Skeletal muscle tissue (tissue), 3 donors: ENCODE measurements at regions not wholly inside any gene's neighbourhood (a gene's known extent, or its start where the extent isn't known, plus 50 kb on each side); places are given as distances from the start of the nearest gene placed in this dataset.
"Not testable (repeated sequence)": the region's sequence is repeated elsewhere in the genome, so short reads cannot be mapped to it uniquely, and the experiment has no call there.

Source experiments
- H3K27ac ChIP-seq: one replicate; pipeline ENCODE4 v1.7.0; 2013; ENCODE audit warnings: mild to moderate bottlenecking, low read depth, low read length, inconsistent platforms
- H3K27me3 ChIP-seq, 3 donors: one replicate each; pipeline ENCODE4 v1.7.0; 2013; ENCODE audit warnings: low read length in 3 of 3; ENCODE audit not compliant: control insufficient read depth in 3 of 3, insufficient read depth in 3 of 3
- H3K36me3 ChIP-seq, 3 donors: one replicate each; pipeline ENCODE4 v1.7.0; 2013; ENCODE audit warnings: low read length in 3 of 3; ENCODE audit not compliant: control insufficient read depth in 3 of 3, insufficient read depth in 3 of 3
- H3K4me1 ChIP-seq, 3 donors: one replicate each; pipeline ENCODE4 v1.7.0; 2013; ENCODE audit warnings: low read length in 3 of 3, mild to moderate bottlenecking in 3 of 3; ENCODE audit not compliant: control insufficient read depth in 3 of 3, insufficient read depth in 3 of 3
- H3K4me3 ChIP-seq, 3 donors: one replicate each; pipeline ENCODE4 v1.7.0; 2013; ENCODE audit warnings: low read length in 3 of 3
- H3K9ac ChIP-seq, 3 donors: one replicate each; pipeline ENCODE4 v1.7.0; 2013; ENCODE audit warnings: low read length in 3 of 3, mild to moderate bottlenecking in 3 of 3, moderate library complexity in 2 of 3, low read depth in 1 of 3
- H3K9me3 ChIP-seq, 3 donors: one replicate each; pipeline ENCODE4 v1.7.0; 2013; ENCODE audit warnings: low read length in 3 of 3; ENCODE audit not compliant: control insufficient read depth in 3 of 3
- donor health status: Osteomylitis.

GRCh38 chr14:104264495-104265265, 126.3 kb downstream of the KIF26A start:
- no peak overlapping the region for H3K27ac ChIP-seq
- no peaks in the 10 kb centered on the region for H3K4me1 ChIP-seq
- no peak overlapping the region for H3K4me3 ChIP-seq
- no peak overlapping the region for H3K9ac ChIP-seq
- H3K27me3 ChIP-seq = peaks cover 0 to 11% (median 5%) of the 10 kb centered on the region in 3 donors
- peaks cover 0 to 2% (median 0%) of the 10 kb centered on the region in 3 donors for H3K9me3 ChIP-seq
- H3K36me3 ChIP-seq = no peaks in the 10 kb centered on the region

- H3K9me3 ChIP-seq = peaks cover 0 to 2% (median 0%) of the 10 kb centered on the region in 3 donors
- H3K9ac ChIP-seq = no peak overlapping the region
- no peaks in the 10 kb centered on the region for H3K4me1 ChIP-seq
- no peak overlapping the region for H3K27ac ChIP-seq
- H3K4me3 ChIP-seq = no peak overlapping the region
- peaks cover 0 to 11% (median 5%) of the 10 kb centered on the region in 3 donors for H3K27me3 ChIP-seq
- no peaks in the 10 kb centered on the region for H3K36me3 ChIP-seq
These were observed 127.7 kb downstream of the KIF26A start for GRCh38 chr14:104265918-104266630.

- Histone ChIP-seq H3K9me3 (peaks cover 0 to 1% (median 0%) of the 10 kb centered on the region in 3 donors), H3K4me3 (no peak overlapping the region), H3K9ac (no peak overlapping the region), H3K27me3 (peaks cover 0 to 11% (median 5%) of the 10 kb centered on the region in 3 donors), H3K4me1 (no peaks in the 10 kb centered on the region), H3K27ac (no peak overlapping the region), H3K36me3 (no peaks in the 10 kb centered on the region)
These were observed 128.5 kb downstream of the KIF26A start for GRCh38 chr14:104266631-104267575.

- no peaks in the 10 kb centered on the region for H3K36me3 ChIP-seq
- H3K4me1 ChIP-seq = no peaks in the 10 kb centered on the region
- peaks cover 0 to 7% (median 0%) of the 10 kb centered on the region in 3 donors for H3K27me3 ChIP-seq
- H3K4me3 ChIP-seq = no peak overlapping the region
- no peak overlapping the region for H3K9ac ChIP-seq
- H3K27ac ChIP-seq = no peak overlapping the region
- H3K9me3 ChIP-seq = no peaks in the 10 kb centered on the region
These were observed 129.5 kb downstream of the KIF26A start for GRCh38 chr14:104267895-104268294.

- Histone ChIP-seq H3K27ac (no peak overlapping the region), H3K9me3 (no peaks in the 10 kb centered on the region), H3K4me3 (no peak overlapping the region), H3K36me3 (no peaks in the 10 kb centered on the region), H3K9ac (no peak overlapping the region), H3K4me1 (no peaks in the 10 kb centered on the region), H3K27me3 (peaks cover 0 to 5% (median 0%) of the 10 kb centered on the region in 3 donors)
These were observed 129.9 kb downstream of the KIF26A start for GRCh38 chr14:104268295-104268694.

- Histone ChIP-seq H3K27me3 (peaks cover 0 to 5% (median 0%) of the 10 kb centered on the region in 3 donors), H3K4me1 (no peaks in the 10 kb centered on the region), H3K36me3 (no peaks in the 10 kb centered on the region), H3K4me3 (no peak overlapping the region), H3K9ac (no peak overlapping the region), H3K27ac (no peak overlapping the region), H3K9me3 (no peaks in the 10 kb centered on the region)
These were observed 130.5 kb downstream of the KIF26A start for GRCh38 chr14:104268725-104269436.

- not testable (repeated sequence) for H3K27ac ChIP-seq, H3K9me3 ChIP-seq
These were observed 131.3 kb downstream of the KIF26A start for GRCh38 chr14:104269511-104270241.

GRCh38 chr14:104271391-104271790, 133.0 kb downstream of the KIF26A start:
- Histone ChIP-seq H3K36me3 (no peaks in the 10 kb centered on the region), H3K27ac (no peak overlapping the region), H3K4me3 (no peak overlapping the region), H3K9ac (no peak overlapping the region), H3K27me3 (peaks cover 0 to 9% (median 6%) of the 10 kb centered on the region in 3 donors), H3K4me1 (peaks cover 0 to 3% (median 0%) of the 10 kb centered on the region in 3 donors), H3K9me3 (no peaks in the 10 kb centered on the region)

More at GRCh38 chr14:104269511-104270241, 131.3 kb downstream of the KIF26A start:
- H3K36me3 ChIP-seq, H3K9ac ChIP-seq, H3K4me1 ChIP-seq, H3K4me3 ChIP-seq, H3K27me3 ChIP-seq: not testable (repeated sequence)

GRCh38 chr14:104274806-104275205, 136.4 kb downstream of the KIF26A start:
- Histone ChIP-seq H3K36me3 (no peaks in the 10 kb centered on the region), H3K9ac (no peak overlapping the region), H3K27me3 (peaks cover 17 to 37% (median 24%) of the 10 kb centered on the region in 3 donors), H3K4me3 (no peak overlapping the region), H3K4me1 (peaks cover 0 to 3% (median 0%) of the 10 kb centered on the region in 3 donors), H3K27ac (no peak overlapping the region), H3K9me3 (no peaks in the 10 kb centered on the region)
